Gastrocnemius medialis (tissue), 4 donors: ENCODE measurements at regions not wholly inside any gene's neighbourhood (a gene's known extent, or its start where the extent isn't known, plus 50 kb on each side); places are given as distances from the start of the nearest gene placed in this dataset.

Experiments used
- CTCF ChIP-seq, 5 experiments: fragments of 450-650 bp in 3 of 5; fragments of 200-600 bp in 2 of 5; sonication (generic) in 2 of 5; IDR thresholded peaks in 4 of 5; conservative IDR thresholded peaks in 1 of 5; 1 replicate in 4 of 5; 2 replicates in 1 of 5; pipeline ENCODE4 v1.5.1; 2016 to 2019; ENCODE audit warnings: antibody characterized with exemption in 5 of 5, mild to moderate bottlenecking in 3 of 5, moderate library complexity in 3 of 5
- POLR2A ChIP-seq, 2 donors: fragments of 450-650 bp; IDR thresholded peaks; one replicate each; pipeline ENCODE4 v1.6.1; 2017; ENCODE audit warnings: antibody characterized with exemption in 2 of 2, mild to moderate bottlenecking in 2 of 2, moderate library complexity in 2 of 2

DNA sequence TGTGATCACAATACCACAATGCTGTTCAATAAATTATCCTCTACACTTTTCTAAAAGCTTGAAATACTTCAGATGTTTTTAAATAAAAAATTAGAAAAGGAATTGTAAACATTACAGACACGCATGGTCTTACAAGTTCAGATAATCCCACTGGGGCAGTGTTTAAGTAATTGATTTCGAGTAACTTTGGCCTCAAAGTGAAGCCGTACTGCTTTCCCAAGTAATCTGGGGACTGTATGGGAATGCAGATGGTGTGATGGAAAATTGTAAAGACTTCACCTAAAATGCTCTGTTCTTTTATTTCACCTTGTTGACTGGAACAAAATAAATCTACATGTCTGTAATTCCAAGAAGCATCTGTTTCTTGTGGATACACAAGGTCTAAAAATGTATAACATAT is 401.7 kb upstream of the LYPLAL1 start:
- TF ChIP-seq CTCF (IDR thresholded peaks at IDR 0.05 in 4 of 5, conservative IDR thresholded peaks at IDR 0.05 in 1 of 5): no peak
- no peak for TF ChIP-seq POLR2A (IDR thresholded peaks at IDR 0.05)
